PC-3 (cell line): ENCODE measurements at regions not wholly inside any gene's neighbourhood (a gene's known extent, or its start where the extent isn't known, plus 50 kb on each side); places are given as distances from the start of the nearest gene placed in this dataset. TPM values are rescaled to one million over a fixed set of nuclear protein-coding genes. Genes with fewer than 3 reads are reported as not detected.

Experiments
- ATAC-seq: fragments of 200-7000 bp; cut with Tn5 transposase; 2 replicates; pipeline ENCODE4 v1.9.1; 2020; ENCODE audit warnings: mild to moderate bottlenecking, moderate library complexity
- BruUV-seq: library from RNA; stranded (reverse); fragments of 400-500 nt; replicated peaks from 2 replicates; lab custom pipeline; 2021; lab: Mats Ljungman, UMichigan
- CTCF ChIA-PET: fragments of 300-600 bp; sonication (Branson Sonifier 250); formaldehyde crosslinking; loops from one replicate; lab custom pipeline; 2022; ENCODE audit warnings: antibody characterized with exemption; lab: Charles Lee
- POLR2A ChIA-PET: fragments of 300-600 bp; sonication (Branson Sonifier 250); formaldehyde crosslinking; loops from one replicate; lab custom pipeline; 2022; ENCODE audit warnings: antibody characterized with exemption; ENCODE audit not compliant: unreplicated experiment; lab: Charles Lee
- DNase-seq: peaks from one replicate; pipeline ENCODE4 v3.0.0-alpha.2; 2015
- H2AFZ ChIP-seq: fragments of 300-600 bp; sonication (generic); 2 replicates; pipeline ENCODE4 v1.6.0; 2016; ENCODE audit warnings: antibody characterized with exemption, low read length
- H3F3A ChIP-seq: fragments of 300-600 bp; sonication (generic); one replicate; pipeline ENCODE4 v1.6.0; 2017; ENCODE audit warnings: antibody characterized with exemption, low read length, control low read depth, mild to moderate bottlenecking; ENCODE audit not compliant: unreplicated experiment
- H3K27ac ChIP-seq: fragments of 300-600 bp; sonication (generic); 2 replicates; pipeline ENCODE4 v1.5.1; 2016; ENCODE audit warnings: mild to moderate bottlenecking, low read length
- H3K27me3 ChIP-seq: fragments of 300-600 bp; sonication (generic); 2 replicates; pipeline ENCODE4 v1.6.1; 2016; ENCODE audit warnings: low read length, mixed read lengths
- H3K36me3 ChIP-seq: fragments of 300-600 bp; sonication (generic); 2 replicates; pipeline ENCODE4 v1.6.1; 2016; ENCODE audit warnings: low read depth, mixed run types, low read length, mixed read lengths
- H3K4me1 ChIP-seq: fragments of 300-600 bp; sonication (generic); 2 replicates; pipeline ENCODE4 v1.5.1; 2016; ENCODE audit warnings: low read length; ENCODE audit not compliant: insufficient read depth
- H3K4me2 ChIP-seq: fragments of 300-600 bp; sonication (generic); 2 replicates; pipeline ENCODE4 v1.6.0; 2016; ENCODE audit warnings: low read length
- H3K4me3 ChIP-seq: fragments of 300-600 bp; sonication (generic); 2 replicates; pipeline ENCODE4 v1.5.1; 2016; ENCODE audit warnings: mild to moderate bottlenecking, low read length, mixed read lengths
- H3K79me2 ChIP-seq: fragments of 300-600 bp; sonication (generic); 2 replicates; pipeline ENCODE4 v1.6.1; 2017; ENCODE audit warnings: low read length, mixed read lengths
- H3K9ac ChIP-seq: fragments of 300-600 bp; sonication (generic); 2 replicates; pipeline ENCODE4 v1.6.0; 2016; ENCODE audit warnings: mild to moderate bottlenecking, low read length
- H3K9me2 ChIP-seq: fragments of 300-600 bp; sonication (generic); replicated peaks from 2 replicates; pipeline ENCODE4 v1.6.1; 2016; ENCODE audit warnings: mixed run types, low read length, mixed read lengths
- H3K9me3 ChIP-seq: fragments of 300-600 bp; sonication (generic); 2 replicates; pipeline ENCODE4 v1.6.1; 2016; ENCODE audit warnings: low read length, mixed read lengths
- H4K20me1 ChIP-seq: fragments of 300-600 bp; sonication (generic); 2 replicates; pipeline ENCODE4 v1.6.1; 2016; ENCODE audit warnings: low read length, mixed read lengths
- EZH2 ChIP-seq: fragments of 300-600 bp; sonication (generic); IDR thresholded peaks from one replicate; pipeline ENCODE4 v1.6.1; 2017; ENCODE audit warnings: antibody characterized with exemption, mild to moderate bottlenecking, low read length; ENCODE audit not compliant: unreplicated experiment
- EZH2phosphoT487 ChIP-seq: fragments of 300-600 bp; sonication (generic); IDR thresholded peaks from 2 replicates; pipeline ENCODE4 v1.6.1; 2018; ENCODE audit warnings: mild to moderate bottlenecking, antibody characterized with exemption, low read length, borderline replicate concordance
- intact Hi-C: fragments of 100-400 bp; cut with micrococcal nuclease; formaldehyde crosslinking; loops from 2 replicates; pipeline ENCODE4 v1.9.0; 2023
- microRNA-seq: library from miRNA; unstranded; fragments of <30 nt; microRNA quantifications from one replicate; pipeline ENCODE4 v1.1.0, GENCODE V29; 2020; ENCODE audit not compliant: unreplicated experiment
- TF ChIP-seq, protein P1 (sequence below): fragments of 300-600 bp; sonication (generic); conservative IDR thresholded peaks from 2 replicates; pipeline ENCODE4 v1.5.1; 2017; ENCODE audit warnings: antibody characterized with exemption, low read depth, mild to moderate bottlenecking, low read length

DNA sequence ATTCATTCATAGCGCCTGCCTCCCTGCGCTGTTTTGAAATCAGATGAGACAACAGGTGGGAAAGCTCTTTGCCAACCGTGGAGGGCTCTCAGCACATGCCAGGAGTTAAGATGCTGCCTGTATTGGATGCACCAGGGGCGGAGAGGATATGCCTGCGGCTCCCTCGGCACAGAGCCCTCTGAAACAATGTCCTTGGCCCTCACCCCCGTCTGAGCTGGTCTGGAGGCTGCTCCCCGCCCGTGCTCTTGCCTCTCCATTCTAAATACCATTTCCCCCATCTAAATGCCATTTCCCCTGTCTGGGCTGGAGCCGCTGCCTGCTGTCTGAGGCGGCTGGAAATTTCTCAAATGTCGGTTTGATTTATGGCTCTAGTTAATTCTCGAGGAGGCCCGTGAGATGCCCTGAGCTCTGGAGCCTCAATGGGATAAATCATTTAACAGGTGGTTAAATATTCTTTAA is 50.8 kb upstream of the MLN start:
- POLR2A ChIA-PET: no interaction called here
- CTCF ChIA-PET: no interaction called here
- no peaks in the 10 kb centered on the region for H3K9me3 ChIP-seq
- no peak overlapping the region for H3K9ac ChIP-seq
- H3K27me3 ChIP-seq: peaks cover 15% of the 10 kb centered on the region
- H3K4me1 ChIP-seq: no peaks in the 10 kb centered on the region
- H3K4me2 ChIP-seq: no peak overlapping the region
- no peaks in the 10 kb centered on the region for H3F3A ChIP-seq
- H2AFZ ChIP-seq: no peak overlapping the region
- ATAC-seq (no peak), DNase-seq (no peak)
- H4K20me1 ChIP-seq: no peaks in the 10 kb centered on the region
- no peak overlapping the region for H3K4me3 ChIP-seq
- H3K36me3 ChIP-seq: no peaks in the 10 kb centered on the region
- intact Hi-C loops: no loop called here
- no peaks in the 10 kb centered on the region for H3K79me2 ChIP-seq
- H3K9me2 ChIP-seq: no peaks in the 10 kb centered on the region
- H3K27ac ChIP-seq: no peak overlapping the region
- BruUV-seq: no TSS peak
- TF ChIP-seq EZH2phosphoT487 (no peak), EZH2 (no peak)
- TF ChIP-seq, protein P1, sequence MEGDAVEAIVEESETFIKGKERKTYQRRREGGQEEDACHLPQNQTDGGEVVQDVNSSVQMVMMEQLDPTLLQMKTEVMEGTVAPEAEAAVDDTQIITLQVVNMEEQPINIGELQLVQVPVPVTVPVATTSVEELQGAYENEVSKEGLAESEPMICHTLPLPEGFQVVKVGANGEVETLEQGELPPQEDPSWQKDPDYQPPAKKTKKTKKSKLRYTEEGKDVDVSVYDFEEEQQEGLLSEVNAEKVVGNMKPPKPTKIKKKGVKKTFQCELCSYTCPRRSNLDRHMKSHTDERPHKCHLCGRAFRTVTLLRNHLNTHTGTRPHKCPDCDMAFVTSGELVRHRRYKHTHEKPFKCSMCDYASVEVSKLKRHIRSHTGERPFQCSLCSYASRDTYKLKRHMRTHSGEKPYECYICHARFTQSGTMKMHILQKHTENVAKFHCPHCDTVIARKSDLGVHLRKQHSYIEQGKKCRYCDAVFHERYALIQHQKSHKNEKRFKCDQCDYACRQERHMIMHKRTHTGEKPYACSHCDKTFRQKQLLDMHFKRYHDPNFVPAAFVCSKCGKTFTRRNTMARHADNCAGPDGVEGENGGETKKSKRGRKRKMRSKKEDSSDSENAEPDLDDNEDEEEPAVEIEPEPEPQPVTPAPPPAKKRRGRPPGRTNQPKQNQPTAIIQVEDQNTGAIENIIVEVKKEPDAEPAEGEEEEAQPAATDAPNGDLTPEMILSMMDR: no peak

DNA sequence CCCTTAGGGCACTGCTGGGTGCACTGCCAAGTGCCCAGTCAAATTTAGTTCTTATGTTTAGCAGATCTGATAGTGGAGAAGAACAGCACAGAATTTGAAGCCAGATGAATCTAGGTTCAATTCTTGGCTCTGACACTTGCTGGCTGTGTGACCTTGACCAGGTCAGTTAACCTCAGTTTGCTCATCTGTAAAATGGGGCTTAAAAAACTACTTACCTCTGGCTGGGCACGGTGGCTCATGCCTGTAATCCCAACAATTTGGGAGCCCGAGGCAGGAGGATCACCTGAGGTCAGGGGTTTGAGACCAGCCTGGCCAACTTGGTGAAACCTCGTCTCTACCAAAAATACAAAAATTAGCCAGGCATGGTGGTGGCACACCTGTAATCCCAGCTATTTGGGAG is 49.9 kb upstream of the MLN start:
- intact Hi-C loops: no loop called here
- ATAC-seq: no peak
- Histone ChIP-seq H2AFZ (no peak overlapping the region), H3F3A (no peaks in the 10 kb centered on the region), H3K4me1 (no peaks in the 10 kb centered on the region), H3K9me2 (no peaks in the 10 kb centered on the region), H4K20me1 (no peaks in the 10 kb centered on the region), H3K9ac (no peak overlapping the region), H3K9me3 (no peaks in the 10 kb centered on the region), H3K27ac (no peak overlapping the region), H3K4me2 (no peak overlapping the region), H3K4me3 (no peak overlapping the region), H3K27me3 (peaks cover 15% of the 10 kb centered on the region), H3K36me3 (no peaks in the 10 kb centered on the region), H3K79me2 (no peaks in the 10 kb centered on the region)
- ChIA-PET POLR2A (no interaction called here), CTCF (no interaction called here)
- TF ChIP-seq EZH2: no peak
- TF ChIP-seq, protein P1: no peak
- TF ChIP-seq EZH2phosphoT487: no peak
- no TSS peak for BruUV-seq
- no peak for DNase-seq

Small RNAs in the stretch of these regions (microRNA-seq; reads per million reads assigned to microRNA genes)
- gene MIR7159: not detected
